HEK293T (cell line): ENCODE measurements at regions not wholly inside any gene's neighbourhood (a gene's known extent, or its start where the extent isn't known, plus 50 kb on each side); places are given as distances from the start of the nearest gene placed in this dataset.

Source experiments
- CTCF ChIA-PET: fragments of 350-600 bp; formaldehyde crosslinking; extraction: SDS; loops from one replicate; lab custom pipeline; 2021; ENCODE audit warnings: antibody characterized with exemption, inconsistent platforms; lab: Yijun Ruan, JAX
- POLR2A ChIA-PET: fragments of 350-600 bp; formaldehyde crosslinking; extraction: SDS; loops from one replicate; lab custom pipeline; 2020; ENCODE audit warnings: antibody characterized with exemption, inconsistent platforms; lab: Yijun Ruan, JAX
- DNase-seq: peaks from one replicate; pipeline ENCODE4 v3.0.0; 2012; ENCODE audit warnings: mixed read lengths; ENCODE audit errors: extremely low spot score
- ARNT ChIP-seq: fragments of 450-650 bp; IDR thresholded peaks from 2 replicates; pipeline ENCODE4 v1.6.1; 2017; ENCODE audit warnings: mild to moderate bottlenecking
- BHLHE40 ChIP-seq: fragments of 450-650 bp; IDR thresholded peaks from 2 replicates; pipeline ENCODE4 v1.6.1; 2016; ENCODE audit warnings: mild to moderate bottlenecking, moderate library complexity, borderline replicate concordance
- CTBP1 ChIP-seq: fragments of 450-650 bp; IDR thresholded peaks from 2 replicates; pipeline ENCODE4 v1.6.1; 2016; ENCODE audit warnings: borderline replicate concordance
- ELF4 ChIP-seq: fragments of 450-650 bp; IDR thresholded peaks from 2 replicates; pipeline ENCODE4 v1.6.1; 2017; ENCODE audit warnings: antibody characterized with exemption
- FOXA1 ChIP-seq: fragments of 450-650 bp; IDR thresholded peaks from 2 replicates; pipeline ENCODE4 v1.6.1; 2016; ENCODE audit warnings: mild to moderate bottlenecking
- FOXK2 ChIP-seq: fragments of 450-650 bp; IDR thresholded peaks from 2 replicates; pipeline ENCODE4 v1.6.1; 2016; ENCODE audit warnings: mild to moderate bottlenecking
- FOXM1 ChIP-seq: fragments of 450-650 bp; IDR thresholded peaks from 2 replicates; pipeline ENCODE4 v1.6.1; 2017; ENCODE audit warnings: mild to moderate bottlenecking, borderline replicate concordance
- HDGF ChIP-seq: fragments of 450-650 bp; IDR thresholded peaks from 2 replicates; pipeline ENCODE4 v1.6.1; 2017; ENCODE audit warnings: antibody characterized with exemption, borderline replicate concordance
- L3MBTL2 ChIP-seq: fragments of 450-650 bp; conservative IDR thresholded peaks from 2 replicates; pipeline ENCODE4 v1.6.1; 2016; ENCODE audit warnings: mild to moderate bottlenecking
- LEF1 ChIP-seq: fragments of 450-650 bp; IDR thresholded peaks from 2 replicates; pipeline ENCODE4 v1.6.1; 2017; ENCODE audit warnings: mild to moderate bottlenecking, borderline replicate concordance
- NFRKB ChIP-seq: fragments of 450-650 bp; IDR thresholded peaks from 2 replicates; pipeline ENCODE4 v1.6.1; 2016; ENCODE audit warnings: mild to moderate bottlenecking, moderate library complexity
- SP1 ChIP-seq: fragments of 450-650 bp; IDR thresholded peaks from 2 replicates; pipeline ENCODE4 v1.6.1; 2017
- SUZ12 ChIP-seq: fragments of 450-650 bp; IDR thresholded peaks from 2 replicates; pipeline ENCODE4 v1.6.1; 2016; ENCODE audit warnings: mild to moderate bottlenecking
- TARDBP ChIP-seq: fragments of 450-650 bp; IDR thresholded peaks from 2 replicates; pipeline ENCODE4 v1.6.1; 2016
- ZNF384 ChIP-seq: fragments of 450-650 bp; IDR thresholded peaks from 2 replicates; pipeline ENCODE4 v1.6.1; 2016
- TF ChIP-seq, protein P1 (sequence below): fragments of 450-650 bp; IDR thresholded peaks from 2 replicates; pipeline ENCODE4 v1.6.1; 2016

DNA sequence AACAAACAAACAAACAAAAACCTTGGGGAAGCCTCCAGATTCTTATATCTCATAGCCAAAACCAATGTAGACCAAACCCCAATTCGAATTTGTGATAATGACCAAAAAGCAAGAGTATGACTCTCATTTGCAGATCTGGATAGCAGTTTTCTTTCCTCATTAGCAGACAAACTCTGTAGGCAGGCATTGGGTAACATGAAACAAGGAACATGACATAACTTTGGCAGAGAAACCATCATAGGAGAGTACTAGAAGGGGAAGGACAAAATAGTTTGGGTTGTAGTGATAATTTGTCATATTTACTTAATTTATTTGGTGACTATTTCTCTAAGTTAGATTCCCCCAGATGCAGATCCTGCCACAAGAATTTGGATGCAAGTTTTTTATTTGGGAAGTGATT lies 187.8 kb downstream of the MID1IP1 start:
- TF ChIP-seq TARDBP (no peak), ELF4 (no peak), FOXK2 (no peak), NFRKB (no peak), HDGF (no peak)
- ChIA-PET POLR2A (no interaction called here), CTCF (no interaction called here)
- no peak for DNase-seq

DNA sequence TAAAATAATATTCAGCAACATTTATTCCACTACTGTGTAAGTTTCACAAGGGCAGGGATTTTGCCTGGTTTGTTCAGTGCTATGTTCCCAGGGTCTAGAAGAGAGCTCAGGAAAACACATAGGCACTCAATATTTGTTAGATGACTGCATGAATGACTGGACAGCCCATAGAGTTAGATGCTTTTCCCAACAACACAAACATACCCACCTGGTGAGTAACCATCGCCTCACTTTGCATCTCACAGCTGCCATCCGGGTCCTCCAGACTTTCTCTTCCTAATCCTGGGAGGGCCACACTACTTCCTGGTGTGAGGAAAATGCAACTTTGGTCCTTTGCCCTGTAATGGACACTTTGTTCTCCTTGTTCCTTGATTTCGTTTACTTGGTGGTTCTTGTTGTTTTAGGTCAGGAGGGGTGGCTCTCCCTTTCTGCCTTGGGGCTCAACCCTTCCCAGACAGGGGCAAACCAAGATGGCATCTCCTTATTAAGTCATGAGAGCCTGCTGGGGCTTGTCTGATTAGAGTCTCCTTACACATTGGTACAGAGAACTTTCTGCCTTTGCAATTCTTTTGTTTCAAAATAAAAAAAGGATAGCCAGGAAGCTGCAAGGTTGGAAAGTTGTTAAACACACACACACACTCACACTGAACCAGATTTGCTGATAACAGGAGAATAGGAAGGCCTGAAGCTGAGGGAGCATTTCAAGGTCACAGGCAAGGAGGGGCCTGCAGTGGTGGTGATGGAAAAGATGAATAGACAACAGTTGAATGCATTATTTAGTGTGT lies 190.6 kb downstream of the MID1IP1 start:
- ChIA-PET POLR2A (no interaction called here), CTCF (no interaction called here)
- TF ChIP-seq TARDBP = no peak
- TF ChIP-seq, protein P1, sequence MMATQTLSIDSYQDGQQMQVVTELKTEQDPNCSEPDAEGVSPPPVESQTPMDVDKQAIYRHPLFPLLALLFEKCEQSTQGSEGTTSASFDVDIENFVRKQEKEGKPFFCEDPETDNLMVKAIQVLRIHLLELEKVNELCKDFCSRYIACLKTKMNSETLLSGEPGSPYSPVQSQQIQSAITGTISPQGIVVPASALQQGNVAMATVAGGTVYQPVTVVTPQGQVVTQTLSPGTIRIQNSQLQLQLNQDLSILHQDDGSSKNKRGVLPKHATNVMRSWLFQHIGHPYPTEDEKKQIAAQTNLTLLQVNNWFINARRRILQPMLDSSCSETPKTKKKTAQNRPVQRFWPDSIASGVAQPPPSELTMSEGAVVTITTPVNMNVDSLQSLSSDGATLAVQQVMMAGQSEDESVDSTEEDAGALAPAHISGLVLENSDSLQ = no peak
- no peak for TF ChIP-seq FOXA1
- TF ChIP-seq SUZ12 = no peak
- no peak for TF ChIP-seq FOXK2
- no peak for TF ChIP-seq L3MBTL2
- TF ChIP-seq ZNF384 = no peak
- no peak for TF ChIP-seq ELF4
- TF ChIP-seq LEF1 = no peak
- TF ChIP-seq ARNT = no peak
- TF ChIP-seq BHLHE40 = no peak
- DNase-seq = no peak

DNA sequence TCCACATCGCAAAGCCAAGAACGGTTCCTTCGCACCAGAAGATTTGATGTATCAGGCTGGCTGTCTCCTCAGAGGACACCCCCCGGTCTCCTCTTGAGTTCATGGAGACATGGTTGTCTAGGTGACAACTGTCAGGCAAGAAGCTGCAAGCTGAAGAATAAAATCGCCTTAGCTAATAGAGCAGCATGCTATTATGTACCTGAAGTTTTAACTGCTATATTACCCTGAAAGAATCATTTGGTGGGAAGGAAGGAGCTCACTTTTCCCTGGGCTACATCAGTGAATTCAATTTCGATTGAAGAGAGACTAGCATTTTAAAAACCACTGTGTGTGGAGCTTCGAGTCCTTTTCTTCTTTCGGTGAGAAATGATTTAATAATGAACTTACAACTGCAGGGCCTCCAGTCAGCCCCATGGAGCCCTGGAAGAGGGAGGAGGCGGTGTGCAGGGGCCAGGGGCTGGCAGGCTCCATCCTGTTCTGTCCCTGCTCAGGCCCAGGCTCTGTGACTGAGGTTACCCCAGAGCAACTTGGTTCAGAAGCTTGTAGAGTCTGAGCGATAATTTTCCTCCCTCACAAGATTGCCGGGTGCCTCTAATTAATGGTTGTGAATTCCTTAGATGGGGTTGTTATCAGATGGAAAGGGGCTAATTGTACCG lies 191.3 kb downstream of the MID1IP1 start:
- ChIA-PET CTCF (no interaction called here), POLR2A (no interaction called here)
- DNase-seq = no peak
- TF ChIP-seq FOXM1 (no peak), LEF1 (no peak), BHLHE40 (no peak), FOXK2 (no peak), L3MBTL2 (no peak), HDGF (no peak), ELF4 (no peak), SUZ12 (no peak), ZNF384 (no peak), FOXA1 (no peak), TARDBP (no peak), ARNT (no peak), NFRKB (no peak)

DNA sequence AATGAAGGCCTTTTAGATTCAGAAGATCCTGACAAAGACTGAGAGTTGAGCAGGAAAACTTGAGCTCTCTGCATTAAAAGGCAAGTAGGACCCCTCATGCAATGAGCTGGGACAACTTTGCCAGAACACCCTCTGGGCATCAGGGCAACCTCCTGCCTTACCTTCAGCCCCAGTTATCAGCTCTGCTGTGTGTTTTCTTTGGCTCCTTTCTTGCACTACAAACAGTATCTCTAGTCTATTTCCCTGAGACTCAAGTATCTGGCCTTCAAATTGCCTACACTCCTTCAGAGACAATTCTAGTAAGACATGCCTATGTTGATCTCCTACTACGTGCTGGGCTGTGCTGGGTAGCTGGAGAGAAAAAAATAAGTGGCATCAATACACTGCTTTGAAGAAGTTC lies 192.2 kb downstream of the MID1IP1 start:
- DNase-seq = no peak
- POLR2A ChIA-PET = no interaction called here
- TF ChIP-seq ARNT (no peak), NFRKB (no peak), LEF1 (no peak), L3MBTL2 (no peak), FOXA1 (no peak), FOXK2 (no peak), SP1 (no peak), ZNF384 (no peak)
- CTCF ChIA-PET = no interaction called here

DNA sequence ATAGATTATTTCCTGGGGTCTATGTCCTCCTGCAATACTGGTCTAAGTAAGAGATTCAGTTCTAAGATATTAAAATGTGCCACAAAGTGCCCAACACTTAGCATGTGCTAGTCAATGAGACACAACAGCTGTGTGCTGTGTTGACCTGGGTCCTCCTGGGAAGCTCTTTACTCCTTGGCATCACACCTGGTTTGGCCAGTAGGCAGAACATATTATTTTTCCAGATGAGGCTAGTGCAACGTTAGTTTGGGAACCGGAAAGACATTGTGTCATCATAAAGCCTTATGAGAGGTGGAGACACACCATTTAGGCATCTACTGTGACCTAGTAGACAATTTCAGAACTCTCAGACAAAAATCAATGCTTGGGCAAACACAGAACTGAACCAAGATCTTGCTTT lies 197.8 kb downstream of the MID1IP1 start:
- POLR2A ChIA-PET = no interaction called here
- CTCF ChIA-PET = no interaction called here
- TF ChIP-seq CTBP1 (no peak), BHLHE40 (no peak), NFRKB (no peak), TARDBP (no peak), HDGF (no peak), SUZ12 (no peak)
- no peak for DNase-seq

DNA sequence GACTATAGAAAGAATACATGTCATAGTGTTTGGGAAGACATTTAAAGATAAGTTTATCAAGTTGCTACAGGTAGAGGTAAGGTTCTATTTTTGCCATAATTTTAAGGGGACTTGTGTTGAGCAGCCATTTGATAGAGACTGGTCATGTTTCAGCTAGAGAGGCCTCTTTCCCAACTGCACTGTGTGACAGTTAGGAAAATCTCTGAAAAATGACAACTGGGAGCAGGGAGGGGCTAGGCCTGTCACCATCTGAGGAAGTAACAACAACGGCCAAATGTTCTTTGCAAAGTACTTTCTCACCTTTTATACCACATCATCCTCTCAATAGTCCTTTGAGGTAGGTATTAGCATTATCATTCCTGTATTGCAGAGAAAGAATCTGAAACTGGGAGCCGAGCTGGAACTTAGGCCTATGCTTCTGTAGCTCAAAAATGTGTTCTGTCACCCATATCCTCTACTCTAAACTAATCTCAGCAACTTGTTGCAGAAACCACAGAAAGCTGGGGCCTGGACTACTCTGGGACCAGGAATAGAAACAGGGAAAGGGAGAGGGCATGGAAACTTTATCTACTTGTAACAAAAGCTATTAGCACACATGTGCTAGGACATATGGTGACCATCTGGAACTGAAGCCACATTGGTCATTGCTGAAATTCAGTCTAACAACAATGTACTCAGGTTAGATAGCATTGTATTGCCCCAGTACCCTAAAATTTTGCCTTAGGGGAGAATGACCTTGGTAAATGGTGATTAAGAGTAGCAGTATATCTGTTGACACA lies 198.9 kb downstream of the MID1IP1 start:
- CTCF ChIA-PET = no interaction called here
- DNase-seq = no peak
- POLR2A ChIA-PET = no interaction called here
- TF ChIP-seq FOXK2 (no peak), LEF1 (no peak), SP1 (no peak)

DNA sequence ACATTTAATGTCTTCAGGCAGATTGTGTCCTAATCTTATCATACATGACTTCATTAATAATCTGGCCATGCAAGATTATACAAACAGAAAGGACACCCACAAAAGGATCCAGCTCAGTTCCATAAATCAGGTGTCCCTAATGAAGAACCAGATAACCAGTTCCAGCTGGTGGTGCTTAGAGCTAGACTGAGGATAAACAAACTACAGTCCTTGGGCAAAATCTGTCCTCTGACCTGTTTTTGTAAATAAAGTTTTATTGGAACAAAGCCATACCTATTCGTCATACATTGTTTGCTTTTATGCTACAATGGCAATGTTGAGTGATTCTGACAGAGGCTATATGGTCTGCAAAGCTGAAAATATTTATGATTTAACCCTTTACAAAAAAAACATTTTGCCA lies 199.5 kb downstream of the MID1IP1 start:
- CTCF ChIA-PET = no interaction called here
- TF ChIP-seq BHLHE40 (no peak), ZNF384 (no peak), CTBP1 (no peak), FOXM1 (no peak), SUZ12 (no peak), HDGF (no peak), FOXA1 (no peak), LEF1 (no peak), SP1 (no peak)
- TF ChIP-seq, protein P1 = no peak
- DNase-seq = no peak
- POLR2A ChIA-PET = no interaction called here
